ENCODE measurements at regions not wholly inside any gene's neighbourhood (a gene's known extent, or its start where the extent isn't known, plus 50 kb on each side); places are given as distances from the start of the nearest gene placed in this dataset.
A peak's percentile ranks its signal among the peaks of the same experiment; 100 is the strongest.

GRCh38 chr2:71832388-71832787, 315.3 kb downstream of the CYP26B1 start:
- DNase-seq: no peak

GRCh38 chr2:71831193-71831577, 316.5 kb downstream of the CYP26B1 start:
- no peak for DNase-seq

- DNase-seq: no peak
These were observed 317.0 kb downstream of the CYP26B1 start for GRCh38 chr2:71830497-71831192.

GRCh38 chr2:71829008-71829407, 318.7 kb downstream of the CYP26B1 start:
- no peak for DNase-seq

- DNase-seq: no peak
These were observed 319.7 kb downstream of the CYP26B1 start for GRCh38 chr2:71827973-71828372.

- no peak for DNase-seq
These were observed 320.1 kb downstream of the CYP26B1 start for GRCh38 chr2:71827524-71827901.

GRCh38 chr2:71826826-71827523, 320.7 kb downstream of the CYP26B1 start:
- DNase-seq: no peak

GRCh38 chr2:71826299-71826698, 321.4 kb downstream of the CYP26B1 start:
- no peak for DNase-seq

- no peak for DNase-seq
These were observed 323.2 kb downstream of the CYP26B1 start for GRCh38 chr2:71824436-71824835.

GRCh38 chr2:71823526-71823925, 324.1 kb downstream of the CYP26B1 start:
- DNase-seq: no peak

- DNase-seq: no peak
These were observed 325.2 kb downstream of the CYP26B1 start for GRCh38 chr2:71822463-71822862.

- no peak for DNase-seq
These were observed 325.8 kb downstream of the CYP26B1 start for GRCh38 chr2:71821856-71822255.

GRCh38 chr2:71816815-71817214, 330.8 kb downstream of the CYP26B1 start:
- DNase-seq: no peak

- DNase-seq: no peak
These were observed 331.8 kb downstream of the CYP26B1 start for GRCh38 chr2:71815701-71816474.

- DNase-seq: no peak
These were observed 332.8 kb downstream of the CYP26B1 start for GRCh38 chr2:71814885-71815284.

- DNase-seq: no peak
These were observed 333.7 kb downstream of the CYP26B1 start for GRCh38 chr2:71813807-71814470.

GRCh38 chr2:71813315-71813714, 334.3 kb downstream of the CYP26B1 start:
- DNase-seq: no peak

- DNase-seq: no peak
These were observed 334.9 kb downstream of the CYP26B1 start for GRCh38 chr2:71812736-71813135.

- no peak for DNase-seq
These were observed 335.9 kb downstream of the CYP26B1 start for GRCh38 chr2:71811726-71812125.

GRCh38 chr2:71811157-71811556, 336.5 kb downstream of the CYP26B1 start:
- DNase-seq: no peak

- peak; percentile 28 for DNase-seq
These were observed 339.8 kb downstream of the CYP26B1 start for GRCh38 chr2:71807581-71808451.

GRCh38 chr2:71806432-71806831, 341.2 kb downstream of the CYP26B1 start:
- peak; percentile 10 for DNase-seq
